ENCODE measurements at regions not wholly inside any gene's neighbourhood (a gene's known extent, or its start where the extent isn't known, plus 50 kb on each side); places are given as distances from the start of the nearest gene placed in this dataset.
A peak's percentile ranks its signal among the peaks of the same experiment; 100 is the strongest.
"Not testable (repeated sequence)": the region's sequence is repeated elsewhere in the genome, so short reads cannot be mapped to it uniquely, and the experiment has no call there.

DNA sequence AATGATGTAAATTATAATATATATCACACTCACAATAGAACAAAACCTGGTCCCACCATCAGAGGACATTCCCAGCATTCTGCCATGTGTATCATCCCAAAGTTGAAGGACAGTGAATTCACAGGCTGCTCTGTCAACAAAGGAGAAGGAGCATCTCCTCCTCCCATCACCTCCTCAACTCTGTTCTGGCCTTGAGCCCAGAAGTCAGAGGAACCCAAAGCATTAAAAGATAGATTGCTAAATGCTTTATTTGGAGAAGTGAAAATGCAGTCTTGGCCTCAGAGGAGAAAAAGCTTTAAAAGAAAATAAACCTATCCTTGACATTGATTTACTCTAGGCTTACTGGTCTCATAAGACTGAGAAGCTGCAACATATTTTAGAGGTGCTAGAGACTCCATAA lies 268.8 kb upstream of the RASGEF1B start:
- DNase-seq (ENCODE audit: low read depth) = no peak

DNA sequence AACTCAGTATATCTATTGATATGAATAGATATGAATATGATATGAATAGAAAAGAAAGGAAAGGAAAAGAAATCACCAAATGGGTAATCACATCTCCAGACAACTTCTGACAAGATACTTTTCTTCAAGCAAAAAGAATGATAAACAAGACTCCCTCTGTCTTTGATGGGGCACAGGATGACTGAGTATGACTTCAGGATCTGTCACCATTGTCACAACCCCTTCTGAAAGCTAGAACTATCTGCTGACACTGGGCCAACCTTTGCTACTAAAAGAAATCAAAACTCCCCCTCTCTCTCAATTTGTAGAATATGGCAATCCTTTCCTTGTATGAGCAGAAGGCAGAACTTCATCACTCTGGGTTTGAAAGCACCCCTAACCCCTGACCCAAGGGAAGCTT lies 267.2 kb upstream of the RASGEF1B start:
- no peak for DNase-seq (ENCODE audit: low read depth)

DNA sequence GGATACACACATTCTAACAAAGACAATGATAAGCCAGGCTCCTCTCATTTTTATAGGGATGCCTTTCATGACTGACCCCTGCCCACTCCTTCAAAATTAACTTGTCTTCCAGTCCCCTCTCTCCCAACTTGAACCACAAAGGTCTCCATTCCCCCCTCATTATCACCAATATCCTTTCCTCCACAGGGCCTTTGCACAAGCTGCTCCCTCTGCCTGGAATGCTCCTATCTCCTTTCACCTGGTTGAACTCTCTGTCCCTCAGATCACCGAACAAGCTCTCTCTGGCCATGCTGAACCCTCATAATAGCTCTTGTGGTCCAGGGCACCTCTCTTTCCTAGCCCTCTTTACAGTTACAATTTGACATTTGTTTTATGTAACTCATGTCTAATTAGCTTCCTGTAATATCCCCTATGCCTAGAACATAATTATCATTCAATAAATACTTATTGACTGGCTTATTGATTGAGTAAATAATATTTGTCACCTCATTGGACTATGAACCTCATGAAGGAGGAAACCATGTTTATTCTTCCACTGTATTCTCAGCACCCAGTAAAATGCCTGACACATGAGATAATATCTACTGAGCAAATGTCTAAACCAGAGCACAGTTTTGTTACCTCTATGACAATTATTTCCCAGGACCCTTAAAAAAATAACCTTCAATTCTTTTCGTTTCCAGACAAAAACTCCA lies 266.3 kb upstream of the RASGEF1B start:
- no peak for DNase-seq (ENCODE audit: low read depth)

DNA sequence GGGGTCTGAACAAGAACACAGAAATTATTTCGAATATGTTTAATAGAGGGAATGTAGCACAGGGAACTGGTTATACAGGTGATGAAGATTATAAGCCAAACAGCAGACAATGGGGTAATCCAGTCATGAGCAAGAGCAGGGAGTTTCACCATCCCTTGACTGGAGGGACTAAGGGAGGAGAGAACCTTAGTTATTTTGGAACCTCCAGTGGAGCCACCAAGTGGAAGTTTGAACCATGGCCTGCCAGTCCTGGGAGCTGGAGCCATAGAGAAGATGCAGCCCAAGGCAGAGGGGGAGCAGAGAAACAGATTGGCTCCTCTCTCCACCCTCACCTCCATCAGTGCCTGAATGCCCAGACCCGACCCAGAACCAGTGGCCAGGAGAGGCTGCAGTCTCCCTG lies 264.6 kb upstream of the RASGEF1B start:
- no peak for DNase-seq (ENCODE audit: low read depth)

DNA sequence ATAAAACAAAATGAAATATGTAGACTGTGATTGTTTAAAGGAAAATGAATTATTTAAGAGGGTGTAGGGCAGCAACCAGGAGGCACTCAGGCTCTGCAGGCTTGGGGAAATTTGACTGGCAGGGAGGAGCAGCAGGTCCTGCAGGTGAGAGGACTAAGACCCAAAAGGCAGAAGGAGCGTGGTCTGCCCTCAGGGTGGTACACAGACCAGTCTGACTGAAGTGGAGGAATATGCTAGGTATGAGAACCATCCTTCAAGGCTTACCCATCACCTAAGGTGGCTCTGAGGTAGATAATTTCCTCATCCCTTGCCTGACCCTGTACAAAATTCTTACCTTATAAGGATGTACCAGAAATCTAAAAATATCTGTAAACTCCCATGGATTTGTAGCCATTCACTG lies 261.3 kb upstream of the RASGEF1B start:
- no peak for DNase-seq (ENCODE audit: low read depth)

DNA sequence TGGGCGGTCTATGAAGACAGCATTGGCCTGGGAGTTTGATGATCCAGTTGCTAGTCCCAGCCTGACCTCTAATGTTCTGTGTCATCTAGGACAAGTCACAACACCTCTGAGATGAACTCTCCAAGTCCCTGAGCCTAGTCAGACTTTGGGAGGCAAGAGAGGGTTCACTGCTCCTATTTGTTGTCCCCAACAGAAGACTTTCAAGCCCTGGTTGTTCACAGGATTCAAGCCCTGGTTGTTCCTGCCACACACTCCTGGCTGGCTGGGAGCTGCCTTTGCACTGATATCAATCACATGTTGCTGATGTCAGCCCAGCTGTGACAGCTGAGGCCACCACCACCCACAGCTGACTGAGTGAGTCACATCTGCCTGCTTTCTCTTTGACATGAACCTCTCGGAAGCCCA lies 253.2 kb upstream of the RASGEF1B start:
- peak; percentile 26 for DNase-seq (ENCODE audit: low read depth)

DNA sequence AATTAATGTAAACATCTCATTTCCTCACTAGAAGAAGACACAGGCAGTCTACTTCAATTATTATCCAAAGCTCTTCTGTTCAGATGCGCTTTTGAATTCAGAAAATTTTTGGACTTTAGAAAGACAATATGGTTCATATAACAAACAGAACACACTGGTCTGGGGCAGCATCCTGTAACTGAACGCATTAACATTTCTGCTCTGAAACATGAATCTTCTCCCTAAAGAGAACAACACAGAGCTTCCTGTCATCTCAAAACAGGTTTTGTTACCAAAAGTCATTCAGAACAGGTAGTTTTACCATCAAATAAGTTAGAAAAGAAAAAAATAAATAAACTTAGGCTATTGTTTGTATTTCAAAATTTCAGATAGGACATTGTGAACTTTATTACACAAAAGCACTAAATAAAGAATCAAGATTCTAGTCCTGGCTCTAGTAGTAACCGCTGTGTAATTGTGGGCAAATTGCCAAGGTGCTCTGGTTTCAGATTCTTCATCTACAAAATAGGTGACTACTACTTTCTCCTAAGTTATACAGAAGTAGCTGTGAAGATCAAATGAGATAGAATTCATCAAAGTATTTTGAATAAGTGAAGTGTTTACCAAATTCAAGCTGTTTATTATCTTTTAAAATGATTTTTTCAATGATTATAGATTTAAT lies 252.3 kb upstream of the RASGEF1B start:
- DNase-seq (ENCODE audit: low read depth) = no peak

DNA sequence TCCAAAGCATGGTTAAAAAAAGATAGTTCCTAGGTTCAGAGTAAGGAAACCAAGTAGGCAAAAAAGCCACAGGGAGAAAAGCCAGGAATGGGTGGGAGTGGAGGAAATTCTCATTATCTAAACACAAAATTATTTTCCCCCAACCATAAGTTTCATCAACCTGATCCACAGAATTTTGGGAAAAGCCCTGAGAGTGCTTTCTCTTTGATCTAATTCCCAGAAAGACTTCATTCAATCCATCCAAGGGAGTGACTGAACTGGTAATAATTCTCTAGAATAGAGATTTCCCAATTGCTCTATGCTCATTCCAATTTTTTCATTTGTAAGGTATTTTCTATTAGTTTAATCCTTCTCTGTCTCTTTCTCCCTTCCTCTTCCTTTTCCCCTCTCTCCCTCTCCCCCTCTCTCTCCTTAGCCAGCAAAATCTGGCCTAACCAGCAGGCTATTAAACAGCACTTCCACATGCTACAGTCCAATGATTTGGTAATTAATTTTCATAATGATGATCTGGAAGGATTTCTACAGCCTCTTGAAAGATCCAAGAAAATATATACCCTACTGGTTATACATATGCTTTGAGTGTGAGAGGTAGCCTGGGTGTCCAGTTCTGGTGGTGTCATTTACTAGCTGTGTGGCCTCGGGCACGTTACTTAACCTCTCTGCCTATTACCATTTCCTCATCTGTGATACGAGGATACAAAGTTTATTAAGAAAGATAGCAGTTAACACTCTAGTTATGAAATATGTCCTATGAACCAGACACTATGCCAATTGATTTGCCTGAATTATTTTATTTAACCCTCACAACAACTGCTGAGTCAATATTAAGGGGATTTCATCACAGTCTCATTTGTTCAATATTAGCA lies 251.5 kb upstream of the RASGEF1B start:
- no peak for DNase-seq (ENCODE audit: low read depth)

DNA sequence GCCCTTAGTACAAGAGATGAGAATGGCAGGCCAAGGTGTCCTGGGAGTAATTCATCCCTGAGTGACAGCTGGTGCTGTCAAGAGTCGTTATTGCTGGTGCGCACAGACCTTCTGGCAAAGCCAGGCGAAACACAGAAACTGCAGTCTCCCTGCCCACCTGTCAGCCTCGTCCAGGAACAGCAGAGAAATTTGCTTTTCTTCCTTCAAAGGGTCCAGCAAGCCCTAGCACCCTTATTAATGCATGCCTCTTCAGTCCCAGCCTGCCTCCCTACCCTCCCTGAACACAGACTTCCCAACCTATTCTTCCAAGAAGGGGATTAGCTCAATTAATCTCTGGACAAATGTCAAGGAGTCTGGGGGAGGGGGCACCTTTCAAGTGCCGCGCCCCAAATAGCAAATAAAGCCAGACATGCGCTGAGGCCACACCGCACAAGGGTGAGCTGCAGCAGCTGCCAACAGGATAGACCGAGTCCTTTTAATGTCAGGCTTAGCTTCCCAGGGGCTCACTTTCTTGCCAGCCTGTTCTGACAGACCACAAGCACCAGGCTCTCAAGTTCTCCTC lies 250.7 kb upstream of the RASGEF1B start:
- no peak for DNase-seq (ENCODE audit: low read depth)

DNA sequence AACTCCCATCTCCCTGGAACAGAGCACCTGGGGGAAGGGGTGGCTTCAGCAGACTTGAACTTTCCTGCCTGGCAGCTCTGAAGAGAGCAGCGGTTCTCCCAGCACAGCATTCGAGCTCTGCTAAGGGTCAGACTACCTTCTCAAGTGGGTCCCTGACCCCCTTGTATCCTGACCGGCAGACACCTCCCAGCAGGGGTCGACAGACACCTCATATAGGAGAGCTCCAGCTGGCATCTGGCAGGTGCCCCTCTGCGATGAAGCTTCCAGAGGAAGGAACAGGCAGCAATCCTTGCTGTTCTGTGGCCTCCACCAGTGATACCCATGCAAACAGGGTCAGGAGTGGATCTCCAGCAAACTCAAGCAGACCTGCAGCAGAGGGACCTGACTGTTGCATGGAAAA lies 244.1 kb upstream of the RASGEF1B start:
- DNase-seq (ENCODE audit: low read depth) = no peak

DNA sequence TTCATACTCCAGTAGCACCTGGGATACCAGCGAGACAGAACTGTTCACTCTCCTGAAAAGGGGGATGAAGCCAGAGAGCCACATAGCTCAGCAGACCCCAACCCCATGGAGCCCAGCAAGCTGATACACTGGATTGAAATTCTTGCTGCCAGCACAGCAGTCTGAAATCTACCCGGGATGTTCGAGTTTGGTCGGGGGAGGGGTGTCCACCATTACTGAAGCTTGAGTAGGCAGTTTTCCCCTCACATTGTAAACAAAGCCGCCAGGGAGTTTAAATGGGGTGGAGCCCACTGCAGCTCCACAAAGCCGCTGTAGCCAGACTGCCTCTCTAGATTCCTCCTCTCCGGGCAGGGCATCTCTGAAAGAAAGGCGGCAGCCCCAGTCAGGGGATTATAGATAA lies 243.7 kb upstream of the RASGEF1B start:
- not testable (repeated sequence) for DNase-seq (ENCODE audit: low read depth)

DNA sequence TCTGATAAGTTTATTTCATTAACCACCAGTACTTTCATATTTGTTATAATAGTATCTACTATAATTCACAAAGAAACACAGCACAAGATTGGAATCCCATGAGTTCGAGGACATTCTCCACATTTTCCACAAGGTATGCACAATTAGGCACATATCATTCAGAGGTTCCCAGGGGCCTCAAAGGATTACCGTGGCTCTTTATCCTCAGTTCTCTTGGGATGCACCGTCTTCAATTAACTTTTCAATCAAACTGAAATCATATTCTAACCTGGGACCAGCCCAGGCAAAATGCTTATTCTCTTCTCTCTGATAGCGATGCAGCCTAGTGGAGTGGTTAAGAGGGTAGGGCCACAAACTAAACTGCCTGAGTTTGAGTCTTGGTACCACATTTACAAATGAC lies 242.6 kb upstream of the RASGEF1B start:
- no peak for DNase-seq (ENCODE audit: low read depth)

DNA sequence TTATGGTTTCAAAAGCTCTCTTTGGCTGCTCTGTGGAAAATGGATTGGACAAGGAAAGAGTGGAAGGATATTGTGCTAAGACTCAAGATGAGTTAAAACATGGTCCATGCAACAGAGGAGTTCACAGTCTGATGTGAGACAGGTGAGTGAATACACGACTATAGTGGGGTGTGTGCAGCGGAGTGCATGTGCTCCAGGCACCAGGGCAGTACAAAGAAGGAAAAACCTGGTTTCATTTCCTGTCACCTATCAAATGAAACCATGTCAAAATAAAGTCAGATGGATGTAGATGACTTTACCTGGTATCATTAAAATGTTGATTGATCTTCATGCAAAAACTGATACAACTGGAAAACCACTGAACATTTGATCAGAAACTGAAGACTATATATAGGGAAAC lies 241.0 kb upstream of the RASGEF1B start:
- DNase-seq (ENCODE audit: low read depth) = no peak

DNA sequence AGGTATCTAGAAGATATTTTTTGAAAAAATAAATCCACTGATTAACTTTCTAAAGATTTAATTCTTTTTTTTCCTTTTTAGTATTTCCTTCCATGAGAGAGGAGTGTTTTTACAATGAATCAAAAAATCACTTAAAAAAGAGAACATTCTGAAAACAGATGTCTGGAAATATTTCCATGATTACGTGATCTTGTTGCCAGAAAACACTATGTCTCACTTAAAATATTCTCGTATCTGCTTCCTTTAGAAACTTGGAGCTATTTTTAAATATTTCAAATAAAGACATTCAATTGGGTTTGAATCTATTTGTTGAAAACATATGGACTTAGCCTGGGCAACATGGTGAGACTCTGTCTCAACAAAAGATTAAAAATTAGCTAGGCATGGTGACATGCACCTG lies 232.8 kb upstream of the RASGEF1B start:
- no peak for DNase-seq (ENCODE audit: low read depth)

DNA sequence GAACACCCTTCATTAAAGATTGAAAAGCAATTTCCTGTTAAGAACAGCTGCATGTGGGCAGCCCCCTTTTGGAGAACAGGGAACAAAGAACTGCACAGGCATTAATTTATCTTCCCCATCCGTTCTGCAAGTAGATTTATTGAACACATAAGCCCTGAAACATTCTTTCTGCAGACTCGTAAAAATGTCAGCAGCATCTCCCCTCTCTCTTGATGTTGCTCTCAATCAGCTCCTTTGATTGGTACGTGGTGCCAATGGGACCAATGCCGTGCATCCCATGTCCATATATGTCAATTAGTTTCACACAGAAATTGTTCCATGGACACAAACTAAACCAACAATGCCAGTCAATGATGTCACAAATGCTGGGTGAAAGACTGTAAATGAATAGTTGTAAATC lies 228.5 kb upstream of the RASGEF1B start:
- DNase-seq (ENCODE audit: low read depth) = no peak

DNA sequence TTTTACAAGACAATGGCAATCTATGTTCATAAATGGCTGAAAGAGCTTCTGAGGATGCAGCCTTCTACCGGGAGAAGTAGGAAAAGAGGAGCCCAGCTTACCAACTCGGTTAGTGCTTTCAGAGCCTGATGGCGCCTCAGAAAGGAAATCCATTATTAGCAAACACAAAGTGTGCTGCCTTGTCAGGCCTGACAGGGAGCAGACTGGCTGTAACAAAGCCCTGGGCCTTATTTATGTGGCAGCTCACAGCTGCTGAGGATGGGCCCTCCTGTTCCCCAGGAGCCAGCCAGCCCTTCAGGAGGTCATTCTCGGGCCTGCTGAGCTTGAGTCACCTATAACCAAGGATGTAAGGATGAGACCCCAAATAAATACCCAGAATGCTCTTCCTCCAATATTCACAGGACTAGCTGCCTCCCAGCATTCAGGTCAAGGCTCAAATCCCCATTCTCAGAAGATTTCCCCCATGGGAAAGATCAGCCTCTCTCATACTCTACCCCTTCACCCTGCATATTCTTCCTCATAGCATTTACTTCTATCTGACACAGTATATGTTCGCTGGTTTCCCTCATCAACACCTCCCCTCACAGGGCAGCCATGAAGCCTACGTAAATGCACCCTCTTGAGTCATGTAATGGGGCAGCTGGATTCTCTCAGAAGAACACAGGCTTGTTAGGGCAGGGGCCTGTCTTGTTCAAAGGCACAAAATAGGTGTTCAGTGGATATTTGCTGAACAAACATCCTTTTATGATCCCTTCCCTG lies 227.0 kb upstream of the RASGEF1B start:
- no peak for DNase-seq (ENCODE audit: low read depth)

DNA sequence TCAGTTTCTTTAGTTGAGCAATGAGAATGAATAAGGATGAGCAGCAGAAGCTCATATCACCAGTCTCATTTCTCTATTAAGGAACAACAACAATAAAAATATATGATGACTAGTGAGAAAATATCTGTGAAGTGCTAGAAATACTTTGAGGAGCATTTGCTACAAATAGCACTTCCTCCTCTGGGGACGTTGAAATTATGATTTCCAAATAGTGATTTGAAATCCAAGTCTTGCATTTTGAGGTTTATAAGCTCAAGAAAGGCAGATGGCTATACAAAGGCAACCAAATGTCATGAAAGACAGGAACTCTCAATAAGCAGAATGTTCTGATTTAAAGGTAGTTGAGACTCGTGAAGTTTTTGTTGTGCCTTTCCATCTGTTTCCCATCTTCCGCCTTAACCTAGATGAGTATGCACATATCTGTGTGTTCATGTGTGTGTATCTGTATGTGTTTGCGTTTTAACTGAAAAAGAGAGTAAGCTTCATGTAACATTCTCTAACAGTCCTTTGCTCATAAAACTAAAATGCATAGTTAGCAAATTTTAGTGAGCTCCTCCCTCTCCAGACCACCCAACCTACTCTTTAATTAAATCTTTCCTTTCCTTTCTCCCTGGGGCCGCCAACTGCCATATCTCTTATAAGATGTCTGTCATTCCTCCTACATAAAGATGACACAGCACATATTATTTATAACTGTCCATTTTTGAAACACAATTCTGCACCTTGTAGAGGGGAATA lies 222.6 kb upstream of the RASGEF1B start:
- DNase-seq (ENCODE audit: low read depth) = no peak

DNA sequence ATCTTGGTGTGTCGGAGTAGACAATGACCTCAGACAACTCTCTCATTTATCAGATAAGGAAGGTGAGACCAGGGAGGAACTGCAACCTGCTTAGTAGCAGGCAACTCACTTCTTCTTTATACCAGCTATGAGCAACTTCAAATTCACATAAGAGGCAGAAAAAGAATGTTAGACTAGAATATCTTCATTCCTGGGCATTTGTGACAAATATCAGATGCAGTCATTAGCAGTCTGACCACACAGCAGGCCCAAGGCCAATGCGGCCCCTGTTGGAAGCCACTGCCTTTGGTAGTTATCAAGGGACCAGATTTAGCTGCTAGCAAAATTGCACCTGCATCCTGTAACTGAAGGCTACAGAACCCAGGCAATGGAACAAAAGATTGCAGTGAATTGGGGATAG lies 219.2 kb upstream of the RASGEF1B start:
- DNase-seq (ENCODE audit: low read depth) = no peak

DNA sequence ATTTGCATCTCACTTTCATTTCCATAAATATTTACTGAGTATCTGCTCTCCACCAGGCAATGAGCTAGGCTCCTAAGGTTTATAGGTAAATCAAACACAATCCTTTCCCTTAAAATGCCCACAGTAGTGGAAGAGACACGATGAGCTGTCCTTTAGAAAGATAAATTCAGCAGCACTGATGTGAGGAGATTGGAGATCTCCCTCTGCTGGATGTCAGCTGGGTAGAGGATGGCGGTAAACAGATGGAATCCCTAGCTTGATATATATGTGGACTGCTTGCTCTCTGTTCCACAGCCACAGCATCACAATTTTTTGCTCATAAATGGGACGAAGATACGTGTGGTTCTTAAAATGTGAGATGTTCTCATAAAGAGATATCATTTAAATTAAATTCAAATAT lies 216.4 kb upstream of the RASGEF1B start:
- DNase-seq (ENCODE audit: low read depth) = no peak

DNA sequence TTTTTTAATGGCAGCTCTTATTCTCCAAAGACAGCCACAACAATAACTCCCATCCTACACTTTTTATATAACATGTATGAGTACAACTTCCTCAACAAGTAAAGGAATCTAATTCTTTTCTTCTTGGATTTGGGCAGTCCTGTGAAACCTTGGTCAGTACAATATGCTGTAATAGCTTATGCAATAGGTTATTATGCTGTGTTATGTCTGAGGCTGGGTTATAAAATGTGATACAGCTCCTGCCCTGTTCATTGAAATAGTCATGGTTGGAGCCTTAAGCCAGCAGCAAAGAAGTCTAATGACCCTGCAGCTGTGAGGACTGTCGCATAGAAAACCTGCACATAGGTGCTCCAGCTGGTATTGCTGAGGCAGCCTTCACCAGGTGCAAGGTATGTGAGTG lies 215.8 kb upstream of the RASGEF1B start:
- DNase-seq (ENCODE audit: low read depth) = no peak

DNA sequence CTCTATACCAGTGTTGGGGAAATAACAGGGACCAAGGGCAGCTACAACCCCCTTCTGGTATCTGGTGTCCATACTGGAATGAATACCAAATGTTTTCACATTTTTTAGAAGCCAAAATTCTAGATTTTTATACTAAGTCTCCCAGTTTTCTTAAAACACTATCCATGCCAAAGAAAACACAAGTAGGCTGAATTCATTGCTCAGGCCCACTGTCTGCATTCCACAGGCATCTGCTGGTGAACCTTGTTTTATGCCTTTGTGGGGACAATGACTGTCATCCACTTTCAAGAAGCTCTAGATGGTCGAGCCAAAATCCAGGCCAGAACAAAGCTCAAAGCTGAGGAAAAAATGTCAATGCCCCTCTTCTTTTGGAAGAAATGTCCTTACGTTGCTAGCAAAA lies 213.4 kb upstream of the RASGEF1B start:
- DNase-seq (ENCODE audit: low read depth) = no peak

Measured in HT1080 (cell line).